ENCODE measurements at regions not wholly inside any gene's neighbourhood (a gene's known extent, or its start where the extent isn't known, plus 50 kb on each side); places are given as distances from the start of the nearest gene placed in this dataset.

GRCh38 chr10:21164687-21165086, 267.6 kb upstream of the NEBL start:
- H2AFZ ChIP-seq (ENCODE audit: low read depth, low read length) = no peak overlapping the region
- H3K27ac ChIP-seq (ENCODE audit: low read length) = no peak overlapping the region
- H3F3A ChIP-seq (ENCODE audit: insufficient read depth, low read length, poor library complexity, severe bottlenecking) = no peaks in the 10 kb centered on the region
- no peak overlapping the region for H3K4me2 ChIP-seq (ENCODE audit: low read length)
- H3K79me2 ChIP-seq (replicated peaks; ENCODE audit: insufficient read depth, low read length) = peaks cover 4% of the 10 kb centered on the region
- no peak overlapping the region for H3K4me3 ChIP-seq (ENCODE audit: low read length)
- no peak overlapping the region for H3K9ac ChIP-seq (ENCODE audit: low read length)
- no peaks in the 10 kb centered on the region for H3K9me2 ChIP-seq (ENCODE audit: insufficient read depth, low read length)
- no peaks in the 10 kb centered on the region for H3K27me3 ChIP-seq (ENCODE audit: insufficient read depth, low read depth, low read length)
- peaks cover 3% of the 10 kb centered on the region for H3K36me3 ChIP-seq (ENCODE audit: insufficient read depth, low read length)
- H4K20me1 ChIP-seq (ENCODE audit: insufficient read depth) = no peaks in the 10 kb centered on the region
- H3K9me3 ChIP-seq (ENCODE audit: low read length) = no peaks in the 10 kb centered on the region
- TF ChIP-seq EZH2 (IDR thresholded peaks at IDR 0.05; ENCODE audit: borderline replicate concordance, insufficient read depth, low read length, poor library complexity, severe bottlenecking) (no peak), POLR2AphosphoS5 (IDR thresholded peaks at IDR 0.05) (no peak), REST (IDR thresholded peaks at IDR 0.05; ENCODE audit: borderline replicate concordance) (no peak), SMC3 (conservative IDR thresholded peaks at IDR 0.05; ENCODE audit: poor library complexity) (no peak), RAD21 (conservative IDR thresholded peaks at IDR 0.05) (no peak), EP300 (conservative IDR thresholded peaks at IDR 0.05; ENCODE audit: poor library complexity, severe bottlenecking) (no peak)

DNA sequence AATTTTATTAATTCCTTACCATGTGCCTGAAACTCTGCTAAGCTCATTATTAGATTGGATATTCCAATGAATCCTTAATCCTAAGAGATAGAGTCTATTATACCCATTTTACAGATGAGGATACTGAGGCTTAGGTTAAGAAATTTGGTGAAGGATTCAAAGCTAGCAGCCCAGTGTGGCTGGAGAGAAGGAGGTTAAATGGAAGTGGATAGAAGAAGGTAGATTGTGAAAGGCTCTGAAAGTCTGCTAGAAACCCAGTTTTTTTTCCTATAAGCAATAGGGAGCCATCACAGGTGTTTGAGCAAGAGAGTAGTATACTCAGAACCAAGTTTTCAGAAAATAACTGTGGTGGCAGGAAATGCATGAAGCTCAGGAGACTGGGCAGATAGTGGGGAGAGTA, 265.8 kb upstream of the NEBL start:
- no peak overlapping the region for H3K9ac ChIP-seq (ENCODE audit: low read length)

More for the DNA sequence above, 265.8 kb upstream of the NEBL start:
- Histone ChIP-seq H3K27ac (ENCODE audit: low read length) (no peak overlapping the region), H2AFZ (ENCODE audit: low read depth, low read length) (no peak overlapping the region), H3K27me3 (ENCODE audit: insufficient read depth, low read depth, low read length) (no peaks in the 10 kb centered on the region), H3K4me2 (ENCODE audit: low read length) (no peak overlapping the region), H3K9me3 (ENCODE audit: low read length) (no peaks in the 10 kb centered on the region), H3F3A (ENCODE audit: insufficient read depth, low read length, poor library complexity, severe bottlenecking) (no peaks in the 10 kb centered on the region), H3K9me2 (ENCODE audit: insufficient read depth, low read length) (no peaks in the 10 kb centered on the region), H4K20me1 (ENCODE audit: insufficient read depth) (no peaks in the 10 kb centered on the region), H3K4me3 (ENCODE audit: low read length) (no peak overlapping the region), H3K36me3 (ENCODE audit: insufficient read depth, low read length) (peaks cover 3% of the 10 kb centered on the region), H3K79me2 (replicated peaks; ENCODE audit: insufficient read depth, low read length) (peaks cover 4% of the 10 kb centered on the region)
- TF ChIP-seq MXI1 (conservative IDR thresholded peaks at IDR 0.05; ENCODE audit: poor library complexity, severe bottlenecking) (no peak), RAD21 (conservative IDR thresholded peaks at IDR 0.05) (no peak), EZH2 (IDR thresholded peaks at IDR 0.05; ENCODE audit: borderline replicate concordance, insufficient read depth, low read length, poor library complexity, severe bottlenecking) (no peak), CTCF (IDR thresholded peaks at IDR 0.05; ENCODE audit: poor library complexity, severe bottlenecking) (no peak)
